Thymus (tissue), 11 donors: ENCODE measurements at regions not wholly inside any gene's neighbourhood (a gene's known extent, or its start where the extent isn't known, plus 50 kb on each side); places are given as distances from the start of the nearest gene placed in this dataset.

Experiments used
- DNase-seq, 9 donors: peaks; one replicate each; pipeline ENCODE4 v3.0.0-alpha.2; 2013; ENCODE audit warnings: low spot score in 9 of 9, low read depth in 6 of 9, missing footprints in 1 of 9
- H3K27ac ChIP-seq, 2 donors: one replicate each; pipeline ENCODE4 v1.5.1; 2013; ENCODE audit warnings: control low read depth in 1 of 2, low read depth in 1 of 2, low read length in 1 of 2, mild to moderate bottlenecking in 1 of 2, moderate library complexity in 1 of 2
- H3K27me3 ChIP-seq, 2 donors: one replicate each; pipeline ENCODE4 v1.5.1; 2013; ENCODE audit warnings: low read length in 1 of 2; ENCODE audit not compliant: control insufficient read depth in 2 of 2, insufficient read depth in 1 of 2
- H3K36me3 ChIP-seq, 2 donors: one replicate each; pipeline ENCODE4 v1.5.1; 2013; ENCODE audit warnings: low read length in 1 of 2, mild to moderate bottlenecking in 1 of 2, moderate library complexity in 1 of 2; ENCODE audit not compliant: control insufficient read depth in 2 of 2, insufficient read depth in 2 of 2
- H3K4me1 ChIP-seq, 2 donors: one replicate each; pipeline ENCODE4 v1.5.1; 2013; ENCODE audit warnings: low read length in 2 of 2; ENCODE audit not compliant: control insufficient read depth in 2 of 2, insufficient read depth in 2 of 2
- H3K4me3 ChIP-seq, 2 donors: one replicate each; pipeline ENCODE4 v1.5.1; 2013; ENCODE audit warnings: low read length in 2 of 2, control low read depth in 1 of 2, mild to moderate bottlenecking in 1 of 2
- H3K9me3 ChIP-seq, 2 donors: one replicate each; pipeline ENCODE4 v1.5.1; 2013; ENCODE audit warnings: low read length in 1 of 2, mild to moderate bottlenecking in 1 of 2; ENCODE audit not compliant: control insufficient read depth in 2 of 2, insufficient read depth in 1 of 2
- WGBS: extraction: QIAGEN DNeasy Blood & Tissue Kit; methylation state at CpG from one replicate; pipeline ENCODE4 v1.1.7; 2013; 5-methylcytosine and 5-hydroxymethylcytosine counted together
- donor health status: healthy.

GRCh38 chrX:80207327-80207726, 192.8 kb downstream of the TBX22 start:
- Histone ChIP-seq H3K9me3 (no peaks in the 10 kb centered on the region), H3K4me1 (no peaks in the 10 kb centered on the region), H3K27ac (no peak overlapping the region), H3K27me3 (no peaks in the 10 kb centered on the region), H3K36me3 (no peaks in the 10 kb centered on the region), H3K4me3 (no peak overlapping the region)
- no peak for DNase-seq
- over 99% methylated on average over 6 of the region's 6 CpGs for WGBS

- no peaks in the 10 kb centered on the region for H3K9me3 ChIP-seq
- H3K4me1 ChIP-seq = no peaks in the 10 kb centered on the region
- H3K27ac ChIP-seq = no peak overlapping the region
- no peak overlapping the region for H3K4me3 ChIP-seq
- no peaks in the 10 kb centered on the region for H3K36me3 ChIP-seq
- DNase-seq = no peak
- no peaks in the 10 kb centered on the region for H3K27me3 ChIP-seq
- WGBS = 85% methylated on average over 2 of the region's 2 CpGs
Measured at GRCh38 chrX:80216086-80216485, 201.5 kb downstream of the TBX22 start.

GRCh38 chrX:80223982-80224579, 196.2 kb upstream of the TENT5D start:
- no peaks in the 10 kb centered on the region for H3K9me3 ChIP-seq
- H3K36me3 ChIP-seq = no peaks in the 10 kb centered on the region
- DNase-seq = no peak
- H3K4me3 ChIP-seq = no peak overlapping the region
- H3K27ac ChIP-seq = no peak overlapping the region
- H3K27me3 ChIP-seq = no peaks in the 10 kb centered on the region
- H3K4me1 ChIP-seq = no peaks in the 10 kb centered on the region

- 80% methylated on average over 2 of the region's 2 CpGs for WGBS
- H3K27ac ChIP-seq = no peak overlapping the region
- no peaks in the 10 kb centered on the region for H3K4me1 ChIP-seq
- no peaks in the 10 kb centered on the region for H3K27me3 ChIP-seq
- H3K36me3 ChIP-seq = no peaks in the 10 kb centered on the region
- H3K4me3 ChIP-seq = no peak overlapping the region
- DNase-seq = no peak
- no peaks in the 10 kb centered on the region for H3K9me3 ChIP-seq
Measured at GRCh38 chrX:80229626-80230025, 190.6 kb upstream of the TENT5D start.

- no peaks in the 10 kb centered on the region for H3K9me3 ChIP-seq
- 90% methylated on average over 5 of the region's 5 CpGs for WGBS
- no peak overlapping the region for H3K27ac ChIP-seq
- no peaks in the 10 kb centered on the region for H3K36me3 ChIP-seq
- no peak overlapping the region for H3K4me3 ChIP-seq
- DNase-seq = no peak
- H3K27me3 ChIP-seq = no peaks in the 10 kb centered on the region
- no peaks in the 10 kb centered on the region for H3K4me1 ChIP-seq
Measured at GRCh38 chrX:80237072-80237471, 183.2 kb upstream of the TENT5D start.

- WGBS = 79% methylated on average over 2 of the region's 2 CpGs
- DNase-seq = no peak
Measured at GRCh38 chrX:80246271-80246670, 174.0 kb upstream of the TENT5D start.

GRCh38 chrX:80266287-80266686, 154.0 kb upstream of the TENT5D start:
- H3K27ac ChIP-seq = no peak overlapping the region
- no peaks in the 10 kb centered on the region for H3K9me3 ChIP-seq
- no peaks in the 10 kb centered on the region for H3K36me3 ChIP-seq
- no peaks in the 10 kb centered on the region for H3K4me1 ChIP-seq
- DNase-seq = no peak
- no peak overlapping the region for H3K4me3 ChIP-seq
- H3K27me3 ChIP-seq = no peaks in the 10 kb centered on the region
- 98% methylated on average over 4 of the region's 4 CpGs for WGBS

More at GRCh38 chrX:80246271-80246670, 174.0 kb upstream of the TENT5D start:
- no peak overlapping the region for H3K4me3 ChIP-seq
- no peaks in the 10 kb centered on the region for H3K36me3 ChIP-seq
- H3K9me3 ChIP-seq = no peaks in the 10 kb centered on the region
- H3K27me3 ChIP-seq = no peaks in the 10 kb centered on the region
- H3K27ac ChIP-seq = no peak overlapping the region
- no peaks in the 10 kb centered on the region for H3K4me1 ChIP-seq

GRCh38 chrX:80266979-80267378, 153.3 kb upstream of the TENT5D start:
- no peaks in the 10 kb centered on the region for H3K27me3 ChIP-seq
- no peak overlapping the region for H3K27ac ChIP-seq
- no peaks in the 10 kb centered on the region for H3K36me3 ChIP-seq
- DNase-seq = no peak
- H3K9me3 ChIP-seq = no peaks in the 10 kb centered on the region
- no peak overlapping the region for H3K4me3 ChIP-seq
- no peaks in the 10 kb centered on the region for H3K4me1 ChIP-seq

- Histone ChIP-seq H3K36me3 (no peaks in the 10 kb centered on the region), H3K27me3 (no peaks in the 10 kb centered on the region), H3K4me1 (no peaks in the 10 kb centered on the region), H3K9me3 (no peaks in the 10 kb centered on the region), H3K27ac (no peak overlapping the region), H3K4me3 (no peak overlapping the region)
- WGBS = 83% methylated on average over 1 of the region's 1 CpG
- no peak for DNase-seq
Measured at GRCh38 chrX:80267790-80268189, 152.5 kb upstream of the TENT5D start.

GRCh38 chrX:80282535-80282934, 137.7 kb upstream of the TENT5D start:
- 88% methylated on average over 2 of the region's 2 CpGs for WGBS
- Histone ChIP-seq H3K4me3 (no peak overlapping the region), H3K36me3 (no peaks in the 10 kb centered on the region), H3K27me3 (no peaks in the 10 kb centered on the region), H3K27ac (no peak overlapping the region), H3K9me3 (no peaks in the 10 kb centered on the region), H3K4me1 (no peaks in the 10 kb centered on the region)
- DNase-seq = no peak
